ENCODE measurements at regions not wholly inside any gene's neighbourhood (a gene's known extent, or its start where the extent isn't known, plus 50 kb on each side); places are given as distances from the start of the nearest gene placed in this dataset.
"Not testable (repeated sequence)": the region's sequence is repeated elsewhere in the genome, so short reads cannot be mapped to it uniquely, and the experiment has no call there.

- Histone ChIP-seq H3K27ac (no peak overlapping the region), H3K4me3 (no peak overlapping the region), H3K4me1 (replicated peaks in 1 of 2) (no peaks in the 10 kb centered on the region)
- in situ Hi-C loops (cut with MboI; ENCODE audit: low pct_unique_long_range_greater_than_20kb in 2 of 9, low sequenced_read_pairs in 9 of 9, unreplicated experiment in 9 of 9), result no loop called here
- ATAC-seq (replicated peaks in 6 of 8), result no peak
- WGBS, 10 experiments, result 71 to 100% (median 100%) methylated on average over 1 to 2 of the region's 2 CpGs; no CpG with 5 or more reads in 5 of the 10 experiments
These were observed 236.3 kb upstream of the FOXK1 start for GRCh38 chr7:4445777-4446176.

GRCh38 chr7:4449263-4449662 lies 232.8 kb upstream of the FOXK1 start:
- Histone ChIP-seq H3K27ac (no peak overlapping the region), H3K4me3 (no peak overlapping the region), H3K4me1 (replicated peaks in 1 of 2) (no peaks in the 10 kb centered on the region)
- WGBS, 10 experiments, result 52 to 100% (median 80%) methylated on average over 1 to 8 of the region's 10 CpGs; no CpG with 5 or more reads in 3 of the 10 experiments
- no peak for ATAC-seq (replicated peaks in 6 of 8)
- in situ Hi-C loops (cut with MboI; ENCODE audit: low pct_unique_long_range_greater_than_20kb in 2 of 9, low sequenced_read_pairs in 9 of 9, unreplicated experiment in 9 of 9), result no loop called here

- H3K4me1 ChIP-seq (replicated peaks in 1 of 2), result no peaks in the 10 kb centered on the region
- in situ Hi-C loops (cut with MboI; ENCODE audit: low pct_unique_long_range_greater_than_20kb in 2 of 9, low sequenced_read_pairs in 9 of 9, unreplicated experiment in 9 of 9), result no loop called here
- no peak overlapping the region for H3K4me3 ChIP-seq
- ATAC-seq (replicated peaks in 6 of 8), result no peak
- 7 to 89% (median 72%) methylated on average over 1 to 2 of the region's 2 CpGs; no CpG with 5 or more reads in 6 of the 10 experiments for WGBS, 10 experiments
- H3K27ac ChIP-seq, result no peak overlapping the region
These were observed 231.6 kb upstream of the FOXK1 start for GRCh38 chr7:4450483-4450882.

- Histone ChIP-seq H3K4me1 (replicated peaks in 1 of 2) (peaks cover 7 to 9% of the 10 kb centered on the region in 2 donors), H3K27ac (no peak overlapping the region), H3K4me3 (no peak overlapping the region)
- in situ Hi-C loops (cut with MboI; ENCODE audit: low pct_unique_long_range_greater_than_20kb in 2 of 9, low sequenced_read_pairs in 9 of 9, unreplicated experiment in 9 of 9), result no loop called here
- ATAC-seq (replicated peaks in 6 of 8), result peak in 5 of 8 experiments; percentile 57 to 86 (median 62)
- WGBS, 10 experiments, result 0 to 70% (median 23%) methylated on average over 1 to 2 of the region's 2 CpGs; no CpG with 5 or more reads in 2 of the 10 experiments
These were observed 221.5 kb upstream of the FOXK1 start for GRCh38 chr7:4460597-4460996.

- in situ Hi-C loops (cut with MboI; ENCODE audit: low pct_unique_long_range_greater_than_20kb in 2 of 9, low sequenced_read_pairs in 9 of 9, unreplicated experiment in 9 of 9), result no loop called here
- Histone ChIP-seq H3K4me1 (replicated peaks in 1 of 2) (peaks cover 7 to 9% of the 10 kb centered on the region in 2 donors), H3K4me3 (no peak overlapping the region), H3K27ac (no peak overlapping the region)
- no peak for ATAC-seq (replicated peaks in 6 of 8)
- 44 to 100% (median 79%) methylated on average over 1 to 8 of the region's 8 CpGs for WGBS, 10 experiments
These were observed 220.6 kb upstream of the FOXK1 start for GRCh38 chr7:4461531-4461930.

GRCh38 chr7:4468320-4469102 lies 213.6 kb upstream of the FOXK1 start:
- no peak for ATAC-seq (replicated peaks in 6 of 8)
- H3K27ac ChIP-seq, result no peak overlapping the region
- no peak overlapping the region for H3K4me3 ChIP-seq
- peaks cover 5 to 11% of the 10 kb centered on the region in 2 donors for H3K4me1 ChIP-seq (replicated peaks in 1 of 2)
- in situ Hi-C loops (cut with MboI; ENCODE audit: low pct_unique_long_range_greater_than_20kb in 2 of 9, low sequenced_read_pairs in 9 of 9, unreplicated experiment in 9 of 9), result no loop called here
- WGBS, 10 experiments, result 0 to 100% (median 25%) methylated on average over 1 to 3 of the region's 5 CpGs; no CpG with 5 or more reads in 3 of the 10 experiments

GRCh38 chr7:4470246-4470645 lies 211.8 kb upstream of the FOXK1 start:
- in situ Hi-C loops (cut with MboI; ENCODE audit: low pct_unique_long_range_greater_than_20kb in 2 of 9, low sequenced_read_pairs in 9 of 9, unreplicated experiment in 9 of 9), result no loop called here
- no peak for ATAC-seq (replicated peaks in 6 of 8)
- 0 to 85% (median 50%) methylated on average over 1 to 5 of the region's 7 CpGs; no CpG with 5 or more reads in 2 of the 10 experiments for WGBS, 10 experiments
- Histone ChIP-seq H3K4me1 (replicated peaks in 1 of 2) (peaks cover 5 to 11% of the 10 kb centered on the region in 2 donors), H3K4me3 (no peak overlapping the region), H3K27ac (no peak overlapping the region)

GRCh38 chr7:4472728-4473127 lies 209.4 kb upstream of the FOXK1 start:
- 10 to 80% (median 44%) methylated on average over 2 to 10 of the region's 12 CpGs; no CpG with 5 or more reads in 5 of the 10 experiments for WGBS, 10 experiments
- Histone ChIP-seq H3K27ac (no peak overlapping the region), H3K4me1 (replicated peaks in 1 of 2) (peaks cover 5 to 11% of the 10 kb centered on the region in 2 donors), H3K4me3 (no peak overlapping the region)
- ATAC-seq (replicated peaks in 6 of 8), result peak in 5 of 8 experiments; percentile 78 to 97 (median 92)
- in situ Hi-C loops (cut with MboI; ENCODE audit: low pct_unique_long_range_greater_than_20kb in 2 of 9, low sequenced_read_pairs in 9 of 9, unreplicated experiment in 9 of 9), result no loop called here

- 0 to 79% (median 62%) methylated on average over 1 to 7 of the region's 12 CpGs; no CpG with 5 or more reads in 1 of the 10 experiments for WGBS, 10 experiments
- Histone ChIP-seq H3K4me3 (no peak overlapping the region), H3K27ac (no peak overlapping the region), H3K4me1 (replicated peaks in 1 of 2) (no peaks in the 10 kb centered on the region)
- in situ Hi-C loops (cut with MboI; ENCODE audit: low pct_unique_long_range_greater_than_20kb in 2 of 9, low sequenced_read_pairs in 9 of 9, unreplicated experiment in 9 of 9), result no loop called here
- ATAC-seq (replicated peaks in 6 of 8), result peak in 3 of 8 experiments; percentile 54 to 85 (median 64)
These were observed 202.6 kb upstream of the FOXK1 start for GRCh38 chr7:4479367-4480039.

GRCh38 chr7:4480131-4480530 lies 202.0 kb upstream of the FOXK1 start:
- ATAC-seq (replicated peaks in 6 of 8); H3K27ac ChIP-seq; H3K4me3 ChIP-seq; H3K4me1 ChIP-seq (replicated peaks in 1 of 2); in situ Hi-C loops (cut with MboI; ENCODE audit: low pct_unique_long_range_greater_than_20kb in 2 of 9, low sequenced_read_pairs in 9 of 9, unreplicated experiment in 9 of 9): not testable (repeated sequence)
- WGBS, 10 experiments, result 38 to 94% (median 88%) methylated on average over 2 to 10 of the region's 11 CpGs; no CpG with 5 or more reads in 1 of the 10 experiments

- in situ Hi-C loops (cut with MboI; ENCODE audit: low pct_unique_long_range_greater_than_20kb in 2 of 9, low sequenced_read_pairs in 9 of 9, unreplicated experiment in 9 of 9), result no loop called here
- Histone ChIP-seq H3K4me1 (replicated peaks in 1 of 2) (no peaks in the 10 kb centered on the region), H3K4me3 (no peak overlapping the region), H3K27ac (no peak overlapping the region)
- 0 to 100% (median 21%) methylated on average over 1 of the region's 1 CpG; no CpG with 5 or more reads in 4 of the 10 experiments for WGBS, 10 experiments
- no peak for ATAC-seq (replicated peaks in 6 of 8)
These were observed 198.2 kb upstream of the FOXK1 start for GRCh38 chr7:4483851-4484250.

- Histone ChIP-seq H3K4me3 (no peak overlapping the region), H3K27ac (no peak overlapping the region), H3K4me1 (replicated peaks in 1 of 2) (no peaks in the 10 kb centered on the region)
- in situ Hi-C loops (cut with MboI; ENCODE audit: low pct_unique_long_range_greater_than_20kb in 2 of 9, low sequenced_read_pairs in 9 of 9, unreplicated experiment in 9 of 9), result no loop called here
- 0 to 60% (median 0%) methylated on average over 1 of the region's 1 CpG; no CpG with 5 or more reads in 4 of the 10 experiments for WGBS, 10 experiments
- ATAC-seq (replicated peaks in 6 of 8), result no peak
These were observed 197.6 kb upstream of the FOXK1 start for GRCh38 chr7:4484545-4484944.

GRCh38 chr7:4486907-4487306 lies 195.2 kb upstream of the FOXK1 start:
- WGBS, 10 experiments, result 0 to 82% (median 35%) methylated on average over 1 to 3 of the region's 4 CpGs; no CpG with 5 or more reads in 4 of the 10 experiments
- Histone ChIP-seq H3K4me3 (no peak overlapping the region), H3K4me1 (replicated peaks in 1 of 2) (no peaks in the 10 kb centered on the region), H3K27ac (no peak overlapping the region)
- ATAC-seq (replicated peaks in 6 of 8), result no peak
- in situ Hi-C loops (cut with MboI; ENCODE audit: low pct_unique_long_range_greater_than_20kb in 2 of 9, low sequenced_read_pairs in 9 of 9, unreplicated experiment in 9 of 9), result no loop called here
